ENCODE measurements at regions not wholly inside any gene's neighbourhood (a gene's known extent, or its start where the extent isn't known, plus 50 kb on each side); places are given as distances from the start of the nearest gene placed in this dataset.

DNA sequence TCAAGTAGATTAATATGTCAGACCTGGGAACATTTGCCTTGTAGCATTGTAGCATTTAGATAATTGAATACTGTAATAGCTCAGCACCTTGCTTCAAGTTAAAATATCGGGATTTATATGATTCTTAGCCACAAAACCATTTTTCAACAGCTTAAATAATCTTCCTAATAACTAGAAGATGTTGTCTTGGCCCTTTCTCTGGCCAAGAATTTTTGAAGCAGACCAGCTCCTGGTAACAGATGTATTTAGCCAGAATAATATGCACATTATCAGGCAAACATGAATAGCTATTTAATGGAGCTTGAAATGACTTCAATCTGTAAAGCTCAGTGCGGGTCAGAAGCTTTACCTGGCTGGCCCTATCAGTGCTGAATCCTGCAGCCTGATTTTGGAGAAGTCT, 913.1 kb downstream of the AACS start:
- TF ChIP-seq, protein P1, sequence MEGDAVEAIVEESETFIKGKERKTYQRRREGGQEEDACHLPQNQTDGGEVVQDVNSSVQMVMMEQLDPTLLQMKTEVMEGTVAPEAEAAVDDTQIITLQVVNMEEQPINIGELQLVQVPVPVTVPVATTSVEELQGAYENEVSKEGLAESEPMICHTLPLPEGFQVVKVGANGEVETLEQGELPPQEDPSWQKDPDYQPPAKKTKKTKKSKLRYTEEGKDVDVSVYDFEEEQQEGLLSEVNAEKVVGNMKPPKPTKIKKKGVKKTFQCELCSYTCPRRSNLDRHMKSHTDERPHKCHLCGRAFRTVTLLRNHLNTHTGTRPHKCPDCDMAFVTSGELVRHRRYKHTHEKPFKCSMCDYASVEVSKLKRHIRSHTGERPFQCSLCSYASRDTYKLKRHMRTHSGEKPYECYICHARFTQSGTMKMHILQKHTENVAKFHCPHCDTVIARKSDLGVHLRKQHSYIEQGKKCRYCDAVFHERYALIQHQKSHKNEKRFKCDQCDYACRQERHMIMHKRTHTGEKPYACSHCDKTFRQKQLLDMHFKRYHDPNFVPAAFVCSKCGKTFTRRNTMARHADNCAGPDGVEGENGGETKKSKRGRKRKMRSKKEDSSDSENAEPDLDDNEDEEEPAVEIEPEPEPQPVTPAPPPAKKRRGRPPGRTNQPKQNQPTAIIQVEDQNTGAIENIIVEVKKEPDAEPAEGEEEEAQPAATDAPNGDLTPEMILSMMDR (IDR thresholded peaks at IDR 0.05): no peak
- no peak for TF ChIP-seq EZH2 (IDR thresholded peaks at IDR 0.05)
- TF ChIP-seq EZH2phosphoT487 (IDR thresholded peaks at IDR 0.05): no peak
